ENCODE measurements at regions not wholly inside any gene's neighbourhood (a gene's known extent, or its start where the extent isn't known, plus 50 kb on each side); places are given as distances from the start of the nearest gene placed in this dataset.
A peak's percentile ranks its signal among the peaks of the same experiment; 100 is the strongest.

DNA sequence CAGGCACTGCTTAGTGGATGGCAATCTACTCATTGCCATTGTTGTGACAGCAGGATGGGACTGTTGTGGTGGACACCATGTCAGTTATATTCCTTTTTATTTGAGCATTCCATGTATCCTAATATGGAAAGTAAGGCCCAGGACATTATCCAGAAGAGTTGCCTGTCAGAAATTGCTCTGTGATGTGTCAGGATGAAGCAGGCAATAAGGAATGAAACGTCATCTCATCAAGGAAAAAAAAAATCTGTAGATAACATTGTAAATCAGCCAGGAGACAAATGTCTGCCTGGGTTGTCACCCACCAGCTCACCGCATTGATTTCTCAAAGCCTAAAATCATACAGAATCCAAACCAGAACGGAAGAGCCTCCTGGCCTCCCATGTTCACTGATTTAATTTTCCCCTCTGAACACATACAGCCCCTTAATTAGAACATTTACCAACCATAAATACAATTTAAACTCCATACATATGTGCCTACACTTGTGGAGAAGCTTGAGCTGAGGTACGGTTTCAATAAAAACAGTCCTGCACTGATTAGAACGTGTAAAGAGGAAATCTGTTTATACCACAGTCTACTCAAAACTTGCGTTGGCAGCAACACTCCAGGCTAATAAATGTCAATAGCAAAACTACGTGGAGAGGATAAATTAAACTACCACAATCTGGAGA, 73.9 kb downstream of the FOXD1 start:
- DNase-seq (ENCODE audit: low read depth) = peak; percentile 89

DNA sequence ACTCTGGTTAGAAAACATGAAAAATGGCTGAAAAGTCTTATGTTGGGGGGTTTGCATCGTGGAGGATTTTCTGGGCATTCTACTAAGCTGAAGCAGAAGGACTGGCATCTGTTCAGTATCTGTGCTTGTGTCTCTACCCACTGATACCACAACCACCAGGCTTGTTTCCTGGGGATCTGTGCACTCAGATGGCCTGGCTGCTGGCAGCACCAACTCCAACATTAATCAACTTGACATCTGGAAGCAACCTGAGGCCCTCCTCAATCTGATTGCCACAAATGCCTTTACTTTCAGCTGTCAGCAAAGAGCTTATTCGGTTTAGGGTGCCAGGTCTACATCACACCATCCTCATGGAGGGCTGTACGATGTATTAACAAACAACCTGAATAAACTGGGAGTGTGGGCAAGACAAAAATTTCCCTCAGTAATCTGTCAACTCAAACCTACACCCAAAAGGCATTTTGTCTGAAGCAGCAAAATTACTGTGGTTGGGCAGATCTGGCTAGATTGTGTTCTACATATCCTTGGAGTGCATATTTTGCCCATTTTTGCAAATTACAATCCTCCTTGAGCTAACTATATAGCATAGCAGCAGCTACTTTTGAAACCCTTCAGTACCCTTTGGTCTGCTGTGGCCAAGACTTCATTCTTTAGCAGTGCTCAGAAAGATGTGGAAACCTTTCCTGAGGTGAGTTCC, 74.6 kb downstream of the FOXD1 start:
- DNase-seq (ENCODE audit: low read depth) = peak; percentile 77

DNA sequence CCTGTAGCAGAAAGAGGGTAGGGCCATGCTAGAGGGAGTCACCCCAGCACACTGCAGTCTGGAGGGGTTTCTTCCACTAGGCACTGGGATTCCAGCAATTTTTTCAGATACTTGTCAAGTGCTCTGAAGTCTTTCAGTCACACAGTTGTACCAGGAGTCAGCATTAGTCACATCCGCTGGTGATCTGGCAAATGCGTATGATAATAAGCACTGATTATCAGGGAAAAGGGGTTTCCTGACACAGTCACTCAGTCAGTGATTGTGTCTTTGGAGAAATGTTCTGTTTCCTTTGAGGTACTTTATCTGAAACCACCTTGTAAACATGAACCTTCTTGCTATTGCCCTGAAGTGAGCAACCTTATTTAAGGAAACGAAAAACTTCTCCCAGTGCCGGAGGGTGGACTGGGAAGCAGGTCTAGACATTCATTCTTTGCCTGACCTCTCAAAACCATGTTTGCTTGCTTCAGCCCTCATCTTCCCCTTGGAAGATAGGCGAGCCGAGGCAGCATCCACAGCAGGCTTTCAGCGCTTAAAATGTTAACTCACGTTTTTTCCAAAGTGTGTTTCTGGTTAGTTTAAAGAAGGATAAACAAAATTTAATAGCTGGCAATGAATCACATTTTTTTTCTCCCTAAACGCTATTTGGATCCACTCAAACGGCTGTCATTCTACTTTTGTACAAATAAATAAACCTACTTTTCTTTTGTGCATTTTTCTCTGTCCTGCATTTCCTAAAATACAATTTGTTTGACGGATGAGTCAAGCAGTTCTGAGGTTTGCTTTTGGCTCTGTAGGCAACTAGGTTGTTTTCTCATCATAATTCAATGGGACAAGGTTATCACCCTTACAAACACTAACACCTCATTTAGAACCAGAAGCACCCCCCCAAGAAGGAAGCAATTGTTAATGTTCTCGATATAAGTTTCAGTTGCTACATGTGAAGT, 77.7 kb downstream of the FOXD1 start:
- peak; percentile 99 for DNase-seq (ENCODE audit: low read depth)

DNA sequence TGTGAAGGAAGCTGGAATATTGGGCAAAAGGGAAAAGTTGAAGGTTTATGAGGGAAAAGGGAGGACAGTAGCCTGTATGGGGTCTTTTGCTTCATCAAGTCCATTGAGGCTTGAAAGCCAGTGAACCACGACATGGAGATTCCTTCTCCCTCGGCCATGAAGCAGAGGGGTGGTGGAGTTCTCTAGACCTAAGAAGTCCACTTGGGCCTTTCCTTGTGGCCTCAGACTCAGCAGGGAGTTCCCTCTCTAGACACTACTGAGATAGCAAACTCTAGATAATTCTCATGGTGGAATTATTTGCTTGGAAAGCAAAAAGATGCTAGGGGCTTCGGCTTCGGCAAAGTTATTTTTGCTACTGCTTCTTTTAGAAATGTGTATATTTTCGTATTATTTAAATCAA, 78.5 kb downstream of the FOXD1 start:
- DNase-seq (ENCODE audit: low read depth) = no peak

DNA sequence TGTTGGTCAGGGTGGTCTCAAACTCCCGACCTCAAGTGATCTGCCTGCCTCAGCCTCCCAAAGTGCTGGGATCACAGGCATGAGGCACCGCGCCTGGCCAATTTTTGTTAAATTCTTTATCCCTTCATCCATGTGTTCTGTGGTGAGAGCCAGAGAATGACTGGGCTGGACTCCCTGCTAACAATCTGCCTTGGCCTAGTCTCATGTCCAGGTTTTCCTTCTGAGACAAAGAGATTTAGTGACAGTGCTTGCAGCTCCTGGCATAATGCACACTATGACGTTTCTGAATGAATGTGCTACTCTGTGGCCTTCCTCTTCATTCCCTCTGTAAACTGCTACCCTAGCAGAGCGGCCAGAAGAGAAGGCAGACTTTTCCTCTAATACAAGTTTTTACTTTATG, 79.3 kb downstream of the FOXD1 start:
- peak; percentile 42 for DNase-seq (ENCODE audit: low read depth)

DNA sequence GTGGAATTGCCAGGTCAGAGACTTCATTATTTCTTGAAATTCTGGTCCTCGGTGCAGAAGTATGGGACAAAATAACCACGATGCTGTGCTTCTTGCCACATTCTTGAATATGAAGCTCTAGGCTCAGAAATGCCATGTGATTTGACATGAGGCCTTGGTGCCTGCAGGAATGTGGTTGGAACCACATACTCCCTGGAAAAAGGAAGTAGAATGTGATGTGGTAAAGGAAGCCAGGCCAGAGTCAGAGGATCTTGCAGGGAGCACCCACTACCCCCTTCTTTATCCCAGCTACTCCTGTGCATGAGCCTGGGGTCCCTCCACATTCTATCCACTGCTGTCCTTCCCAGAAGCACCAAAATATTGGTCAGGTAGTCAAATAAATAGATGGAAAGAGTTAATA, 80.9 kb downstream of the FOXD1 start:
- peak; percentile 81 for DNase-seq (ENCODE audit: low read depth)

DNA sequence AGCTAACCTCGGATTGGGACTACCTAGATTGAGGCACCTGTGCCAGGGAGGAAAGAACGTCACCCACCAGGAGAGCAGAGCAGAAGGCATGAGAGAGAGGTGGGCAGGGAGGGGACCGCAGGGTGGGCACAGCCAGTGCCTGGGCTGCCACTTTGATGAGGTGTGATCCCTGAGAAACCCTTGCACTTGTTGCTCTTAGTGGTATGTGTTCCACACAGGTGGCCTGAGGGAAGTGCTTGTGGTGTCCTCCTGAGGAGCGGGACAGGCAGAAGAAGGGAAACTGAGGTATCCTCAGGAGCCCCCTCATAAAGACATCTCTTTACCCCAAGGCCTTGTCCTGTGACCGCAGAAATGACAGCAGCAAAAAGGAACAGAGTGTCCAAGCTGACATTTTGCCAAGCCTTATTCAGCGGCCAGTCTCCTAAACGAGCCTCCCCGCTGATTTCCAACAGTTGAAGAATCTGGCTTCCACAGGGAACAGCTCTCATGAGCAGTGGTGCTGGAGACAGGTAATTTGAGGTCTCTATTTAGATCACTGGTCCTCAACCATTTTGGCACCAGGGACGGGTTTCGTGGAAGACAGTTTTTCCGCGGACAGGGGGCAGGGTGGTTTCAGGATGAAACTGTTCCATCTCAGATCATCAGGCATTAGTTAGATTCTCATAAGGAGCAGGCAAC, 82.4 kb downstream of the FOXD1 start:
- no peak for DNase-seq (ENCODE audit: low read depth)

DNA sequence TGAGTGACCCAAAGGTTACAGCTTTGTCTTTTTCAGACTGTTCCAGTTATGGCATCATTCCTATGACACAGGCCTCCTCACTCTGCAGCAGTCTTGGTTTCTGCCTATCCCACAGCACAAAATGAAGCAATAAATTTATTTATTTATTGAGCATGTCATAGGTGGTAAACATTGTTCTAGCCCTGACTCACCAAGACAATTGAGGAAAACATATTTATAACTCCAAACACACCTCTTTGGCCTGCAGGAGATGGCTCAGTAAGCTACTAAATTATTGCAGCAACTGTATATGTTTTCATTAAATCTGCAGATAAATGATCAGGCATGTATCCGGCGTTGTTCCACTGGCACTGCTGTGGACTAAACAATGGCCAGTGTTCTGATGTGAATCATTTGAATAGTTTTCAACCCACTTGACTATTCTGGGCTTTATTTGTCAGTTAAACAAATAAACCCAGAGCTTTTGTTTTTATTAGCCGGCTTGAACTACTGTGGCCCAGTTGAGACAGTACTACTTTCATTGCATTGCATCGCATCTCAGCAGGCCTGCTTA, 83.2 kb downstream of the FOXD1 start:
- DNase-seq (ENCODE audit: low read depth) = peak; percentile 92

DNA sequence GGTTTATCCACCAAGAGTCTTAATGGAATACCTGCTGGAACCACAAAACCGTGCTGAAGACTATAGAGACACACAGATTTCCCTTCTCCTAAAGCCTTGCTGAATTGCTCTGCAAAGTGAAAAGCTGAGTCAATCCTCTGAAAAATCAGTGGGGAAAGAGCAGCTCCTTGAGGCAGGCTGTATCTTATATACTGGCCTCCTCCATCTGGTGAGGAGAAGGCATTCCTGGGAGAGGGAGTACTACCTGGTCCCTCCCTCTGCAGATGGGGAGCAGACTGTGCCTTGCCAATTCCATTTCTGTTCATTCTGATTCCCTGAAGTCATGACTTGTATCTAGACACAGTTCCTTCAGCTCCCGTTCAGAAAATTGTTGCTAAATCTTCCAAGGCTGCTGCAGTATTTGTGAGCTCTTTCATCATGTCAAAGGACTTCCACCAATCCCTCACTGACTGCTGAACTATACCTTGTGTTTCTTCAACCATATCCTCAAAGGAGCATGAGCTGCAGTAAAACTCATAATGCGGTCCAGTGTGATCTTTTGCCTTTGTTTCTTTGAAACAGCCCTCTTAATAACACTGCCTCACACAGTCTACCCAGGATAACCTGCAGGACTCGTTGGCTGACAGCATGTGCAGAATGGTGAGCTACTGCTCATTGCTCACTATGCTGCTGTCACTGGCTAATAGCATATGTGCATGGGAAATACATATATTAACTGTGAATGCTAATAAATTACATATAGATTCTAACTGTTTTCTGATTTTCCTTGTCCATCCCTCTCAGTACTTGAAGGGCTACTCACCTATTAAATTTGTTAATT, 84.5 kb downstream of the FOXD1 start:
- DNase-seq (ENCODE audit: low read depth) = peak; percentile 40

DNA sequence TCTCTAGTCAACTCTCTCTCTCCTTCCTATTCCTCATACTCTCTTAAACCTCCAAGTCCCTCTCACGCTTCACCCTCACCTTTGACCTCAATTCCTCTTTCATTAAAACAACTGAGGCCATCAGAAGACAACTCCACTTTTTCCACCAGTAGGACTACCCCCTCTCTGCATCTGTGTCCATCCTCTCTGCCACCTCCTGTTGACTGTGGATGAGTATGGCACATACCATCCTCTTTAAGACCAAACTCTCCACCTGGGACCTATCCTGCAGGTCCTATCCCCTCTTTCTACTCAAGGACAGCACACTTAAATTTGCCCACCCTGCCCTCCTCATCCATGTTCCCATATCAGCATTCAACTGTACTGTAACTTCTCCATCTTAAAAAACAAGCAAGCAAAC, 89.2 kb downstream of the FOXD1 start:
- DNase-seq (ENCODE audit: low read depth) = no peak

DNA sequence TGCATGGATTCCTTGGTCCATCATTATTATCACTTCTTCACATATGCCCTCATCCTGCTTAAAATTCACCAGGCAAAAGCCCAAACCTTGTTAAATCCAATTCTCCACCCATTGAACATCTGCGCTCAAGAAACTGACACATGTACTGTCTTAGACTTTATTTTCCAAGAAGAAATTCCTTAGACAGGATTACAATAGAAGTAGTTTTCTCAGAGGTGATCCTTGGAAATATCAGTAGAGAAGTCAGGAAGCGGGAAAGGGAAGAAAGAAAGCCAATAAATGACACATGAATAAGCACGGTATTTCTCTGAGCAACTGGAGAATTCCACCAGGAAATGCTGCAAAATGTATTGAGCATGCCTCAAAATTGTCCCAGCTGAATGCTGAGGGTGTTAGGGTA, 90.2 kb downstream of the FOXD1 start:
- DNase-seq (ENCODE audit: low read depth) = no peak

DNA sequence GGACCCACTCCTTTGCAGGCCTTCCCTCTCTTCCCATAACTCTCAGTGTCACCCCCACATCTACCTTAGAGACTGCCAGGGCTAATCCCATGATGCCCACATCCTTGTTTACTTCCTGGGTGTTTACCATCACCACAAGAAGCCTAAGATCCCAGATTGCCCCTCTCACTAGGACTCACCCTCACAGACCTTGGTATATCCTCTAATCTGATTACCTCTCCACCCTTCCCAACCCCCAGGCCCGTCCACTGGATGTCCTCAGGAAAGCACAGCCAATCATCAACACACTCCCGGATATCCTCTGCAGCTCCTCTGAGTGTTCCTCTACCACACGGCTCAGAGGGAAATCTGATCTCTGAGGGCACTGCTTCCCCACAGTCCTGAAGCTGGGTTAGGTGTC, 91.0 kb downstream of the FOXD1 start:
- no peak for DNase-seq (ENCODE audit: low read depth)

DNA sequence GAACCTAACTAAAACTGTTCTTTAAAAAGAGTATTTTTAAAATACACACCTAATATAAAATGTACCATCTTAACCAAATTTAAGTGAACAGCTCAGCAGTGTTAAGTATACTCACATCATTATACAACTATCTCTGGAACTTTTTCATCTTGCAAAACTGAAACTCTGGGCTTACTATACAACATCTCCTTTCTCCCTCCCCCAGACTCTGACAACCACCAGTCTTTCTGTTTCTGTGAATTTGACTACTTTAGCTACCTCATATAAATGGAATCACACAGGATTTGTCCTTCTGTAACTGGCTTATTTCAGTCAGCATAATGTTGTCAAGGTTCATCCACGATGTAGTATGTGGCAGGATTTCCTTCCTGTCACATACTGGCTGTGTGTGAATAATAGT, 93.5 kb downstream of the FOXD1 start:
- no peak for DNase-seq (ENCODE audit: low read depth)

DNA sequence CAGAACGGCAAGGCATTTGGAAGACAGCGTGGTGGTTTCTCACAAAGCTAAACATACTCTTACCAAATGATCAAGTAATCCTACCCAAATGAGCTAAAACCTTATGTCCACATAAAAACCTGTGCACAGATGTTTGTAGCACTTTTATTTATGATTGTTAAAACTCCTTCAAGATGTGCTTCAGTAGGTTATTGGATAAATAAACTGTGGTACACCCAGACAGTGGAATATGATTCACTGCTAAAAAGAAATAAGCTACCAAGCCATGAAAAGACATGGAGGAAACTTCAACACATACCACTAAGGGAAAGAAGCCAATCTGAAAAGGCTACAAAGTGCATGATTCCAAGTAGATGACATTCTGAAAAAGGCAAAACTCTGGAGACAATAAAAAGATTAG, 94.2 kb downstream of the FOXD1 start:
- DNase-seq (ENCODE audit: low read depth) = no peak

DNA sequence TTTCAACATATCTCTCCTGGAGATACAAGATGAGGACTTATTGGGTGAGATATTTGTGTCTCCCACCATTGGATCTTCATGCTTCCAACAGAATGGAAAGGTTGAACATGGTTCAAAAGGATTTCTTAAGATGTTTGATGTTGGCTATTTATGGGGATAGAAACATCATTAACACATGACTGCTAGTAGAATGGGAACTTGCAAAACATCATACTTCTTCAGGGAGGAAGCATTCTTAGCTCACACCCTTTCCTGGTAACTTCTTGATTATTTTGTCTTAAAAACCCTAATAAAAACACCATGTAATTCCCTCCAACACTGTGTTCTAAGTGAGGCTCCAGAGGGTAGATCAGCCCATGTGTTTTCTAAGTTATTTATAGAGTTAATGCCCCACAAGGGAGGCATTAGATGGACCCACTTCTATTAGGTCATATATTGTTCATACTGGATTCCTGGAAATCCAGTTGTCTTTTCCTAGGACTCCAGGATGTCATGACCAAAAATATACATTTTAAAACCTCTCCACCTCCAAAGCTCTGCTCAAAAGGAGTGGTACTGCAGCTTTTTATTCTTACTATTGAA, 95.8 kb downstream of the FOXD1 start:
- DNase-seq (ENCODE audit: low read depth) = no peak

DNA sequence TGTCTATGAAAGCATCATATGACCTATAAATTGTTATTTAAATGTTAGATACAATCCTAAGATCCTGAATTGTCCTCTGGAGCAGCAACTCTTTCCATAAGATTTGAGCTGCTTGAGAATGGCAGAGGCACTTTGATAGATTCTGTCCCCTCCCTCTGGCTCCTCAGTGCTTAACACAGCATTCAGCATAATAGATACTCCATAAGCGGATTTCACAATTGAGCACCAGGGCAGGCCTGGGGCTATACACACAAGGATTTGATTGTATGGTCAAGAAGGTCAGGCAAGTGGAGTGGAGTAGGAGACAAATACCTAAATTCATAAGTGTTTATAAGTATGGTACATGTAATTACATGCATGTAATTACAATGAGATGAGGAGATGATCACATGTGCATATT, 96.3 kb downstream of the FOXD1 start:
- no peak for DNase-seq (ENCODE audit: low read depth)

DNA sequence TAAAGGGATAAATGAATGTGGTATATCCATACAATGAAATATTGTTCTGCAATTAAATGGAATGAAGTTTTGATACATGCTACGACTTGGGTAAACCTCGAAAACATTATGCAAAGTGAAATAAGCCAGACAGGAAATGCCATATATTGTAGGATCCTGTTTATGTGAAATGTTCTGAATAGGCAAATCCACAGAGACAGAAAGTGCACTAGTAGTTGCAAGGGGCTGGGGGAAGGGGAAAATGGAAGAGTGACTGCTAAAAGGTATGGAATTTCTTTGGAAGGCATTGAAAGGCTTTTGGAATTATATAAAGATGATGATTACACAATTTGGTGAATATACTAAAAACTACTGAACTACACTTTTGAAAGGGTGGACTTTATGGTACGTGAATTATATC, 97.0 kb downstream of the FOXD1 start:
- no peak for DNase-seq (ENCODE audit: low read depth)

DNA sequence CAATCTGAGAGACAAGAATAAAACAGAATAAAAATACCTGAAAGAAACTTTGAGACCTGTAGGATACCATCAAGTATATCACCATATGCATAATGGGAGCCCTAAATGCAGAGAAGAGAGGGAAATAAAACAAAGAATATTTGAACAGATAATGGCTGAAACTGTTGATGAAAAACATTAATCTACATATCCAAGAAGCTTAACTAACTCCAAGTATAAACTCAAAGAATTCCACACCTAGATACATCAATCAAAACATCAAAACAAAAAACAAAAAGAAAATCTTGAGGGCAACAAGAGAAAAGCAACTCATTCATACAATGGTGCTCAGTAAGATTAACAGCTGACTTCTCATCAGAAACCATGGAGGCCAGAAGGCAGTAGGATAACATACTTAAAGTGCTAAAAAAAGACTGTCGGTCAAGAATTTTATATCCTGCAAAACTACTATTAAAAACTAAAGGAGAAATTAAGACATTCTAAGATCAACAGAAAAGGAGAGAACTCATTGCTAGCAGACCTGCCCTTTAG, 101.6 kb downstream of the FOXD1 start:
- no peak for DNase-seq (ENCODE audit: low read depth)

DNA sequence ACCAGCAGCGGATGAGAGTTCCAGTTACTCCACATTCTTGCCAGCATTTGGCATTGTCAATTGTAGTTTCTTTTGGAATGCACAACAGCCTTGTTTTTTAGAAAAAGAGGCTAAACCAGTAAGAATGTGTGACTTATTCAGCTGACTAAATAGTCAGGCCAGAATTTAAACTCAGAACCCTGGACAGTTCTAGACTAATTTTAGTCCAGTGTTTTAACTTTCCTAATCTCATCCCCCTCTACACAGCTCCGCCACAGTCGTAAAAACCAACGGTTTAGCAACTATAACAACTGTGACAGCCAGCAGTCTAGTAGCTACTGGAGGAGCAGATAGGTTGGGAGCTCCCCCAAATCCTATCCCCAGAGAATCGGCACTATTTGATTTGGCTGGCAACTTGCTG, 103.7 kb downstream of the FOXD1 start:
- no peak for DNase-seq (ENCODE audit: low read depth)

DNA sequence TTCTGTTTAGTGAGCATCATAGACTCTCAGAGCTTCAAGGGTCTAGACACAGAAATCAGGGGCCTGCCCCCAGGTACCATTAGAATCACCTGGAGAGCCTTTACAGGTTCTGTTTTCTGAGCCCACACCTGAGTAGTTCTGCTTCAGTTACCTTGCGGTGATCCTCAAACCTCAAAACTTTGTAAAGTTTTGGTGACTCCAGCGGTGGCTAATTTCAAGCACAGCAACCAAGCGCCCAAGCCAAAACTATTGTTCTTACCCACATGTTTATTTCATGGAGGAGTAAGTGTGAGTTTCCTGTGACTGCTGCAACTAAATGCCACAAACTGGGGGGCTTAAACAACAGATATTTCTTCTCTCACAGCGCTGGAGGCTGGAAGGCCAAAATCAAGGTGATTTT, 108.9 kb downstream of the FOXD1 start:
- no peak for DNase-seq (ENCODE audit: low read depth)

Data from M059J (cell line).